Neuronal stem cell (in vitro differentiated cells): ENCODE measurements at regions not wholly inside any gene's neighbourhood (a gene's known extent, or its start where the extent isn't known, plus 50 kb on each side); places are given as distances from the start of the nearest gene placed in this dataset.

ENCODE experiments used
- DNase-seq: peaks from one replicate; pipeline ENCODE4 v3.0.0-alpha.2; 2013; ENCODE audit warnings: low spot score
- H2AFZ ChIP-seq: one replicate; pipeline ENCODE4 v1.6.1; 2013; ENCODE audit warnings: mild to moderate bottlenecking, low read length, inconsistent platforms
- H2AK5ac ChIP-seq: 2 replicates; pipeline ENCODE4 v1.6.1; 2013; ENCODE audit warnings: low read depth, mild to moderate bottlenecking, inconsistent platforms, low read length, moderate library complexity, mixed read lengths
- H2BK120ac ChIP-seq: 2 replicates; pipeline ENCODE4 v1.6.1; 2013; ENCODE audit warnings: low read depth, mild to moderate bottlenecking, inconsistent platforms, low read length, moderate library complexity, mixed read lengths
- H2BK12ac ChIP-seq: one replicate; pipeline ENCODE4 v1.6.1; 2013; ENCODE audit warnings: low read length, inconsistent platforms
- H2BK15ac ChIP-seq: 2 replicates; pipeline ENCODE4 v1.6.1; 2013; ENCODE audit warnings: mild to moderate bottlenecking, low read length, inconsistent platforms, mixed read lengths
- H2BK5ac ChIP-seq: one replicate; pipeline ENCODE4 v1.6.1; 2013; ENCODE audit warnings: inconsistent platforms, mild to moderate bottlenecking, low read length, moderate library complexity
- H3K14ac ChIP-seq: one replicate; pipeline ENCODE4 v1.6.1; 2013; ENCODE audit warnings: low read length, inconsistent platforms
- H3K18ac ChIP-seq: 2 replicates; pipeline ENCODE4 v1.6.1; 2013; ENCODE audit warnings: low read length, inconsistent platforms
- H3K23ac ChIP-seq: 2 replicates; pipeline ENCODE4 v1.6.1; 2013; ENCODE audit warnings: low read depth, mild to moderate bottlenecking, mixed read lengths, low read length, inconsistent platforms; ENCODE audit not compliant: poor library complexity
- H3K27ac ChIP-seq: replicated peaks from 3 replicates; pipeline ENCODE4 v1.5.1; 2013; ENCODE audit warnings: low read length, inconsistent platforms
- H3K27me3 ChIP-seq, 3 experiments: 2 replicates each; pipeline ENCODE4 v1.6.1; 2013; ENCODE audit warnings: low read length in 3 of 3, mild to moderate bottlenecking in 2 of 3, inconsistent platforms in 1 of 3, low read depth in 1 of 3, mixed read lengths in 1 of 3, moderate library complexity in 1 of 3; ENCODE audit not compliant: control insufficient read depth in 3 of 3, insufficient read depth in 3 of 3
- H3K36me3 ChIP-seq, 2 donors: replicated peaks in 1 of 2; 2 replicates each; pipeline ENCODE4 v1.6.1; 2013; ENCODE audit warnings: low read length in 2 of 2; ENCODE audit not compliant: control insufficient read depth in 2 of 2, insufficient read depth in 2 of 2
- H3K4ac ChIP-seq: 2 replicates; pipeline ENCODE4 v1.6.1; 2013; ENCODE audit warnings: inconsistent platforms, mild to moderate bottlenecking, low read length, moderate library complexity
- H3K4me1 ChIP-seq, 2 donors: 1 replicate in 1 of 2; 2 replicates in 1 of 2; pipeline ENCODE4 v1.6.1; 2013; ENCODE audit warnings: low read length in 2 of 2, low read depth in 1 of 2; ENCODE audit not compliant: control insufficient read depth in 2 of 2, insufficient read depth in 1 of 2
- H3K4me2 ChIP-seq: one replicate; pipeline ENCODE4 v1.6.1; 2013; ENCODE audit warnings: mild to moderate bottlenecking, low read length, inconsistent platforms; ENCODE audit not compliant: insufficient read depth, poor library complexity, severe bottlenecking
- H3K4me3 ChIP-seq, 2 donors: 2 replicates each; pipeline ENCODE4 v1.5.1; 2013; ENCODE audit warnings: low read length in 2 of 2, mild to moderate bottlenecking in 2 of 2, inconsistent platforms in 1 of 2, moderate library complexity in 1 of 2
- H3K79me1 ChIP-seq: one replicate; pipeline ENCODE4 v1.6.1; 2013; ENCODE audit warnings: low read depth, mild to moderate bottlenecking, inconsistent platforms, low read length, moderate library complexity
- H3K9ac ChIP-seq: one replicate; pipeline ENCODE4 v1.6.1; 2013; ENCODE audit warnings: mild to moderate bottlenecking, low read depth, low read length, inconsistent platforms; ENCODE audit not compliant: poor library complexity
- H3K9me3 ChIP-seq, 2 donors: replicated peaks in 1 of 2; 2 replicates each; pipeline versions ENCODE3 to v1.6.1; 2013; ENCODE audit warnings: low read length in 2 of 2, mild to moderate bottlenecking in 2 of 2, inconsistent platforms in 1 of 2, low read depth in 1 of 2, mixed read lengths in 1 of 2, moderate library complexity in 1 of 2; ENCODE audit not compliant: control insufficient read depth in 2 of 2, insufficient read depth in 1 of 2
- H4K8ac ChIP-seq: one replicate; pipeline ENCODE4 v1.6.1; 2013; ENCODE audit warnings: low read depth, mild to moderate bottlenecking, inconsistent platforms, low read length, moderate library complexity
- H4K91ac ChIP-seq: one replicate; pipeline ENCODE4 v1.6.1; 2013; ENCODE audit warnings: low read length, low read depth, mild to moderate bottlenecking, inconsistent platforms; ENCODE audit not compliant: poor library complexity
- WGBS, 2 donors: extraction: QIAGEN DNeasy Blood & Tissue Kit; methylation state at CpG; one replicate each; pipeline ENCODE4 v1.1.7; 2013; ENCODE audit warnings: missing lambda C conversion rate in 2 of 2, mixed read lengths in 1 of 2; ENCODE audit not compliant: insufficient read length in 2 of 2, insufficient replicate concordance in 1 of 2; ENCODE audit errors: extremely low coverage in 2 of 2; 5-methylcytosine and 5-hydroxymethylcytosine counted together

DNA sequence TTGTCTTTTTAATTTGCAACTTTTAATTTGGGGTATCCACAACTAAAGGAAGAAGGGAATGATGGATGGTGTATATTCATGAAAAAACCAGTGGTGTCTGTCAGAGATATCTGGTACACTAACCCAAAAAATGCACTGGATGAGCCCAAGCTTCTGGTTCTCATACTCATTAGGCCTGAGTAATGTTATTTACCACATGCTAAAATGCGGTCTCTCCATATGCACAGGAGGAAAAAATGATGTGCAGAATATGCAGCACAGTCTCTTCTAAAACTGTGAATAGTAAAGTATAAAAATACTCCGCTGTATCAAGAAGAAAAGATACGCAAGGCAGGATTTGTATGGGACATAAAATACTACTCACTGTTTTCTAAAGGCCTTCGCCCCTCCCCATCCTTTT, 275.6 kb upstream of the NAV3 start:
- H3K18ac ChIP-seq: no peak overlapping the region
- H2BK15ac ChIP-seq: no peak overlapping the region
- no peak overlapping the region for H4K91ac ChIP-seq
- no peak overlapping the region for H3K23ac ChIP-seq
- no peaks in the 10 kb centered on the region for H3K79me1 ChIP-seq
- no peaks in the 10 kb centered on the region for H3K27me3 ChIP-seq
- H2BK5ac ChIP-seq: no peak overlapping the region
- no peak overlapping the region for H2BK12ac ChIP-seq
- no peak overlapping the region for H3K27ac ChIP-seq
- H3K4me1 ChIP-seq: no peaks in the 10 kb centered on the region
- no peaks in the 10 kb centered on the region for H3K9me3 ChIP-seq
- H3K4me3 ChIP-seq: no peak overlapping the region
- no peak overlapping the region for H3K4me2 ChIP-seq
- no peak overlapping the region for H2AK5ac ChIP-seq
- no peak overlapping the region for H2BK120ac ChIP-seq
- no peak overlapping the region for H2AFZ ChIP-seq
- no peak overlapping the region for H3K14ac ChIP-seq
- no peak for DNase-seq
- no peaks in the 10 kb centered on the region for H3K36me3 ChIP-seq
- no peak overlapping the region for H4K8ac ChIP-seq
- H3K9ac ChIP-seq: no peak overlapping the region
- no CpG with 5 or more reads among the region's 4 CpGs for WGBS, 2 donors
- no peak overlapping the region for H3K4ac ChIP-seq

DNA sequence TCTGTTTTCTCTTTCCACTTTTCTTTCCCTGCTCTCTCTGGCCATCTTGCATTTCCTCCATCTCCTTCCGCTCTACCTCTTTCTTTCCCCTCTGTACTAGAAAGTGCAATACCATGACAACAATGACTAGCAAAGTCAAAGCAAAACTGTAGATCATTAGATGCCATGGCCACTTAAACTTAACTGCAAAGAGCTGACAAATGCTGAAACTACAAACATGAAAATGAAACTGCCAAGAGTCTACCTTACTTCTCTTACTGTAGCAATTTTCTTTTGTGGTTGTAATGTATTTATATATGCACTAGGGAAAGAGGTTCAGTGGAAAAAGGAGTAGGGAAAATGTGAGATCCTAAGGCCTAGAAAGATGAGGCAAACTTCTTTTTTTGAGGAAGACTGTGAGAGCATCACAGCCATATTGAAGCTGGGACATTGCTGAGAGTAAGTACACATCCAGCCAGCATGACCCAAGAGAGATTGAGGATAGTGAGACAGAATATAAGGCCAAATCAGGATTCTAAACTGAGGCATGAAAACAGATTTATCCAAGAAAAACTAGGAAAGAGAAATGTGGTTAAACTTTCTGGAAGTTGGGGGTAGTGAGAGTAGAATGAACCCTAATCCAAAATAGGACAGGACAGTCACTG, 276.6 kb upstream of the NAV3 start:
- H3K27ac ChIP-seq: no peak overlapping the region
- H3K14ac ChIP-seq: no peak overlapping the region
- H3K9me3 ChIP-seq: no peaks in the 10 kb centered on the region
- no peak overlapping the region for H4K8ac ChIP-seq
- no peak overlapping the region for H3K4me2 ChIP-seq
- DNase-seq: no peak
- H2BK5ac ChIP-seq: no peak overlapping the region
- H3K4ac ChIP-seq: no peak overlapping the region
- H3K9ac ChIP-seq: no peak overlapping the region
- no peaks in the 10 kb centered on the region for H3K4me1 ChIP-seq
- no peaks in the 10 kb centered on the region for H3K36me3 ChIP-seq
- H2AFZ ChIP-seq: no peak overlapping the region
- no peak overlapping the region for H3K23ac ChIP-seq
- H3K27me3 ChIP-seq: no peaks in the 10 kb centered on the region
- H4K91ac ChIP-seq: no peak overlapping the region
- H2BK120ac ChIP-seq: no peak overlapping the region
- no CpG with 5 or more reads among the region's 1 CpG for WGBS, 2 donors
- no peak overlapping the region for H2BK15ac ChIP-seq
- no peak overlapping the region for H3K18ac ChIP-seq
- H3K4me3 ChIP-seq: no peak overlapping the region
- no peak overlapping the region for H2AK5ac ChIP-seq
- H2BK12ac ChIP-seq: no peak overlapping the region
- no peaks in the 10 kb centered on the region for H3K79me1 ChIP-seq

DNA sequence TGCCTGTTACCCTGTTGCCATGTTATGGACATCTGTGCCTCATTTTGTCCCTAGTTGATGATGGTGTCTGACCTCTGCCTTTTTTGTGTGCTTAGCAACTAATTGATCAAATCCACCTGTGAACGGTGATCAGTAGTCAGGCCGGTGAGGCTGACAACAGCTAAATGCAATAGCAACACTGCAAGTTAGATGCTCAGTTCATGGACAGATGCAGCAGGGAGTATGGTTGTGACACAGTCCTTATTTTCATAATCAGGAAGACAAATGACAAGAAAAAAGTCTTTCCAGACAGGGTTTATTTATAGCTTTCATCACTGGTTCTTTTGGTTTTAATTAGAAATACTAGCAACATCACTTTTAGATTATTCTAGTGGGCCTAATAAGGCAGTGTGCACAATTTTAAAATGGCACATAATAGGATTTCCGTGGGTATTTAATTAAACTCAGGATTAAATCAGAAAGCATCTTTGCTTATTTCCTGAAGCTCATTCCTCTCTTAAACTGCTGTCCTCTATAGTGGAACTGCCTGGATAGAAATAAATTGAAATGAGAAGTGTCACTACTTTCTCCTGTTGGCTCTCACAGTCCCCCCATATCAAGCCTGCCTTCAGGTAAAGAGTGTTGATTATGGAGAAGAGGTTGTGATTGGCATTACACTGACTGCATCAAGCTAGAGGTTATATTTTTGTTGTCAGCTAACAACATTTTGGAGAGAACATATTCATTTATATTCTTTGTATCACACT, 281.1 kb upstream of the NAV3 start:
- Histone ChIP-seq H3K14ac (no peak overlapping the region), H3K18ac (no peak overlapping the region), H4K8ac (no peak overlapping the region), H2AK5ac (no peak overlapping the region), H4K91ac (no peak overlapping the region), H3K79me1 (no peaks in the 10 kb centered on the region), H3K4me1 (no peaks in the 10 kb centered on the region), H3K4me3 (no peak overlapping the region), H3K27me3 (no peaks in the 10 kb centered on the region), H3K4me2 (no peak overlapping the region), H3K9ac (no peak overlapping the region), H3K23ac (no peak overlapping the region), H2BK12ac (no peak overlapping the region), H3K4ac (no peak overlapping the region), H2AFZ (no peak overlapping the region), H3K36me3 (no peaks in the 10 kb centered on the region), H2BK5ac (no peak overlapping the region), H2BK120ac (no peak overlapping the region), H3K27ac (no peak overlapping the region), H3K9me3 (no peaks in the 10 kb centered on the region), H2BK15ac (no peak overlapping the region)
- no peak for DNase-seq
- WGBS, 2 donors: no CpG with 5 or more reads among the region's 3 CpGs

DNA sequence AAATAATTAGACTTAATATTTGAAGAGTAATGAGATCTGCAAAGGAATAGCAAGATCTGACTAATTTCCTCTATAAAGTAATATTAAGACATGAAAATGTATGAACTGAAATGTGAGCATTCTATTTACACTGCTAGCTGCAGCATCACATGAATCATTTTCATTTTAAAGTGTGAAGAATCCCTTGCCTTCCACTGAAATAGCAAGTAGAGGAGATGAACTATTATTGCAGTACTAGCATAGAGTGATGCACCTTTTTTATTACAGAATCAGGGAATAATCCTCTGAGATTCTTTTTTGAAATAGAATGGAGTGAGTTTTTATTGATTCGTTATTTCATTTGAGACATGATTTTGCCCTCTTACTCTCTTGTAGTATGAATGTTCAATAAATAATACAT, 281.9 kb upstream of the NAV3 start:
- Histone ChIP-seq H4K91ac (no peak overlapping the region), H3K4me3 (no peak overlapping the region), H3K9ac (no peak overlapping the region), H3K4me1 (no peaks in the 10 kb centered on the region), H3K4ac (no peak overlapping the region), H3K14ac (no peak overlapping the region), H3K79me1 (no peaks in the 10 kb centered on the region), H3K27ac (no peak overlapping the region), H2AK5ac (no peak overlapping the region), H3K4me2 (no peak overlapping the region), H3K27me3 (no peaks in the 10 kb centered on the region), H4K8ac (no peak overlapping the region), H3K36me3 (no peaks in the 10 kb centered on the region), H3K18ac (no peak overlapping the region), H2BK15ac (no peak overlapping the region), H3K23ac (no peak overlapping the region), H3K9me3 (no peaks in the 10 kb centered on the region), H2BK12ac (no peak overlapping the region), H2AFZ (no peak overlapping the region), H2BK120ac (no peak overlapping the region), H2BK5ac (no peak overlapping the region)
- DNase-seq: no peak
- WGBS, 2 donors: no CpG with 5 or more reads among the region's 1 CpG
